ENCODE measurements at regions not wholly inside any gene's neighbourhood (a gene's known extent, or its start where the extent isn't known, plus 50 kb on each side); places are given as distances from the start of the nearest gene placed in this dataset.

DNA sequence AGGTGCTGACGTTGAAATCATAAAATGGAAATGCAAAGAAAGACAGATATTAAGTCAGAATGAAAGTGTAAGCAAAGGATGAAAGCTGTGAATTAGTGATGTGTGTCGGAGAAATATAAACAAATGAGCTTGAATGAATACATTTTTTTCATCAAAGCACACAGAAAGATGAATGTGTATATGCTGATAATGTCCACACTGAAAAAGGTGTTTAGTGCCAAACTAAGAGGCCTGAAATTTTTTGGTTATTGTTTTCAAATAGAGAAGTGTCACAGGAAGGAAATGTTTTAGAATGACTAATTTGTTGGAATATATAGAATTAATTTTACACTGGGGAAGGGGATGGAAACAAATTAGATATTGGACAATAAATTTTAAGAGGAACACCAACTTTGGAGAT, 1217.6 kb downstream of the PCDH18 start:
- TF ChIP-seq, protein P1, sequence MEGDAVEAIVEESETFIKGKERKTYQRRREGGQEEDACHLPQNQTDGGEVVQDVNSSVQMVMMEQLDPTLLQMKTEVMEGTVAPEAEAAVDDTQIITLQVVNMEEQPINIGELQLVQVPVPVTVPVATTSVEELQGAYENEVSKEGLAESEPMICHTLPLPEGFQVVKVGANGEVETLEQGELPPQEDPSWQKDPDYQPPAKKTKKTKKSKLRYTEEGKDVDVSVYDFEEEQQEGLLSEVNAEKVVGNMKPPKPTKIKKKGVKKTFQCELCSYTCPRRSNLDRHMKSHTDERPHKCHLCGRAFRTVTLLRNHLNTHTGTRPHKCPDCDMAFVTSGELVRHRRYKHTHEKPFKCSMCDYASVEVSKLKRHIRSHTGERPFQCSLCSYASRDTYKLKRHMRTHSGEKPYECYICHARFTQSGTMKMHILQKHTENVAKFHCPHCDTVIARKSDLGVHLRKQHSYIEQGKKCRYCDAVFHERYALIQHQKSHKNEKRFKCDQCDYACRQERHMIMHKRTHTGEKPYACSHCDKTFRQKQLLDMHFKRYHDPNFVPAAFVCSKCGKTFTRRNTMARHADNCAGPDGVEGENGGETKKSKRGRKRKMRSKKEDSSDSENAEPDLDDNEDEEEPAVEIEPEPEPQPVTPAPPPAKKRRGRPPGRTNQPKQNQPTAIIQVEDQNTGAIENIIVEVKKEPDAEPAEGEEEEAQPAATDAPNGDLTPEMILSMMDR (conservative IDR thresholded peaks at IDR 0.05; ENCODE audit: low read depth, low read length), result no peak
- no peak overlapping the region for H3K4me3 ChIP-seq (ENCODE audit: low read length)
- no peak for DNase-seq (ENCODE audit: low read depth)

DNA sequence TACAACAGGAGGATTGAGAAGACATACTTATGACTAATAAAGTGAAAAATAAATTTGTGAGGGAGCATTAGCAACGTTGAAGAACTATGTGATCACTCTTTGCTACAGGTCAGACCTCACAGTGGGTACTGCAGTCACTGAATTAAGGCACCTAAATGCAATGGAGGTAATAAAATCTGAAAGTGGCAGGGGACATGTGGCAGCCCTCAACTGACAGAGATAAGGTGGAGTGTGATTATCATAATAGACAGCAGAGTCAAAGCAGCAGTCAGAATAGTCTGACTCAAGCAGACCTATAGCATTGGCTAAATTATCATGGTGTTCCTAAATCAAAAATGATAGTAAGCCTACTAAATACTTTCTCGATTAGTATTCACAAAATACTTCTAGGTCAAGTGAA, 1220.5 kb downstream of the PCDH18 start:
- TF ChIP-seq, protein P1 (conservative IDR thresholded peaks at IDR 0.05; ENCODE audit: low read depth, low read length), result no peak
- DNase-seq (ENCODE audit: low read depth), result no peak
- H3K4me3 ChIP-seq (ENCODE audit: low read length), result no peak overlapping the region

DNA sequence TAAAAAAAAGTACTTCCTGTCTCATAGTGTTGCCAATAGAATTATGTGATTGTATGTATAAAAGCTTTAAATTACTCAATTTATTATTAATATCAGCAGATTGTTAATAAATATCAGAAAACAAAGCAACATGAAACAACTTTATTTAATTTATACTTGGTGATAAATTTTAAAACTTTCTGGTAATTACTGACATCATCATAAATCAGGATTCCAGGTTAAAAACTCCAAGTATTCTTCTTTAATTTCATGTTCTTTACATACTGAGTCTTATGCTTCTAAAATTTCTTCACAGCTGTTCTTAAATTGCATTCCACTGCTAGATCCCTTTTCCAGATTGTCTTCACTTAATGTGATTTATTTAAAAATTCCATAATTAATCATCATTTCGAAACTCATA, 1224.5 kb downstream of the PCDH18 start:
- DNase-seq (ENCODE audit: low read depth), result no peak
- H3K4me3 ChIP-seq (ENCODE audit: low read length), result no peak overlapping the region
- TF ChIP-seq, protein P1 (conservative IDR thresholded peaks at IDR 0.05; ENCODE audit: low read depth, low read length), result no peak

DNA sequence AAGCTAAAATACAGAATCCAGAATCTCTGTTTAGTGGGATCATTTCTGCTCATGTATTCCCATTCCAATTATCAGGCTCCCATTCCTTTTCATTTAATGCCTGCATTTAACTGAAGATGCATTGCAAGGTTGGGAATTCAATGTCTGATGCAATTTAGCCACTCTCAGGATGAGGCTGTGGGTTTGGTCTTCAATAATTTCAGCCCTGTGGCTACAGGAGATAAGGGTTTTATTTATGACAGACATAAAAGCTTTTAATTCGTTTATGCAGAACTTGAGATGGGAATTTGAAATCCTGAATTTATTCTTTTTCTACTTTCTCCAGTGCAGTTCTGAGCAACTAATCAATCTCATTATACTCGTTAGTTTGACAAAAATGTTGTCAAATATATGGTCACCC, 1225.9 kb downstream of the PCDH18 start:
- H3K4me3 ChIP-seq (ENCODE audit: low read length), result no peak overlapping the region
- TF ChIP-seq, protein P1 (conservative IDR thresholded peaks at IDR 0.05; ENCODE audit: low read depth, low read length), result no peak
- DNase-seq (ENCODE audit: low read depth), result no peak

DNA sequence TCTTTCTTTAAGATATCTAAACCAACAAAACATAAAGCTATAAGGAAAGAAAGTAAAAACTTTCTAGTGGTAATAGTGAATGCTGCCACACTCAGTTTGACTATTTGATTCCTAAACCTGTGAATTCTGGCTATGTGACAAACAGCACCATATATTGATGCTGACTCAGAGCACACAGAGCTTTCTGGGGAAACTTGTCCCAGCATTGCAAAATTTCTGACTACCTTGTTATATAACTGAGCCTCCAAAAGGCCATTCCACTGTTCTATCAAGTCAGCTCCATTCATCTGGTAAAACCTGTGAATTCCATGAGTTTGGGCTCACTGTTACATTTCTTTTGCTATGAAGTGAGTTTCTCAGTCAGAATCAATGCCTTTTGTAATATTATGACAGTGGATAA, 1229.7 kb downstream of the PCDH18 start:
- TF ChIP-seq, protein P1 (conservative IDR thresholded peaks at IDR 0.05; ENCODE audit: low read depth, low read length), result no peak
- H3K4me3 ChIP-seq (ENCODE audit: low read length), result no peak overlapping the region
- DNase-seq (ENCODE audit: low read depth), result no peak

DNA sequence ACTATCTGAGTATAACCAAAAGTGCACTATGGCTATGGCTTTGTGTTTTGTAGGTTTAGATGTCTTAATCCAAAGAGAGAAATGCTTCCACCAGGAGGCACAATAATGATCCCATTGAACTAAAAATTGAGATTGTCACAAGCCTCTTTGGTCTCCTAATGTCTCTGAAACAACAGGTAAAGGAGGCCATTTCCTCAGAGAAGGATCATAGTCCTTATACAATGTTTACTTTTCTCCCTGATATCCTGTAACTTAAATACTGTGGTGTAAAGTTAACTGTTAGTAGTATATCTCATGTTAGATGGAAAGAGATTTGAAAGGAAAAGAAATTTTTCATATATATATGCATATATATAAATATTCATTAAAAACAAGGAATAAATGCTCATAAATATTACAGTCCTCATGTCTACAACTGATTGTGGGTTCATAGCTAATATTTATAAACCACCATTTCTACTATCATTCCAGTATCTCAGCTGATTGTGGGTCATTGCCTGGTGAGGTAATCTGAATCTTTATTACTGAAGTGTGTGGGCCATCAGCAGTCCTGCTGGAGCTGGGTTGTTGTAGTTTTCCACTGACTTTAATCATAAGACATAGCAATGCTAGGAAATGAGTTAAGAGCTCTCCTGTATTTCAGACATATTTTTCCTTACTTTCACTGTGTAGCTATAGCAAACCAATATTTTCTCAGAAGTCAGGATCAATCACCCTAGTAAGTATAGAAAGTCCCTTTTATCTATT, 1230.4 kb downstream of the PCDH18 start:
- DNase-seq (ENCODE audit: low read depth), result no peak
- no peak overlapping the region for H3K4me3 ChIP-seq (ENCODE audit: low read length)
- TF ChIP-seq, protein P1 (conservative IDR thresholded peaks at IDR 0.05; ENCODE audit: low read depth, low read length), result no peak

DNA sequence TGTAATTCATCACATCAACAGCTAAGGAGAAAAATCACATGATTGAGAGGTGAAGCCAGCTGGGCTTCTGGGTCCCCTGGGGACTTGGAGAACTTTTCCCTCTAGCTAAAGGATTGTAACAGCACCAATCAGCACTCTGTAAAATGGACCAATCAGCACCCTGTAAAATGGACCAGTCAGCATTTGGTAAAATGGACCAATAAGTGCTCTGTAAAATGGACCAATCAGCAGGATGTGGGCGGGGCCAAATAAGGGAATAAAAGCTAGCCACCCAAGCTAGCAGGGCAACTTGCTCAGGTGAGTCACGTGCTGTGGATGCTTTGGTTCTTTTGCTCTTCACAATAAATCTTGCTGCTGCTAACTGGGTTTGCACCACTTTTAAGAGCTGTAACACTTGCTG, 1248.3 kb downstream of the PCDH18 start:
- no peak overlapping the region for H3K4me3 ChIP-seq (ENCODE audit: low read length)
- DNase-seq (ENCODE audit: low read depth), result no peak
- TF ChIP-seq, protein P1 (conservative IDR thresholded peaks at IDR 0.05; ENCODE audit: low read depth, low read length), result no peak
